Activated CD4-positive, alpha-beta T cell treated with anti-CD3 and anti-CD28 coated beads, Interleukin-10, Interleukin-2, amounts not matched to agents 100 ng/mL and 50 ng/mL, durations not matched to agents 16 hours and 8 hours (primary cell): ENCODE measurements at regions not wholly inside any gene's neighbourhood (a gene's known extent, or its start where the extent isn't known, plus 50 kb on each side); places are given as distances from the start of the nearest gene placed in this dataset.
"Not testable (repeated sequence)": the region's sequence is repeated elsewhere in the genome, so short reads cannot be mapped to it uniquely, and the experiment has no call there.

ENCODE experiments used
- DNase-seq: peaks from one replicate; pipeline ENCODE4 v3.0.0-alpha.2; 2020

GRCh38 chr13:44812818-44813217, 176.5 kb downstream of the NUFIP1 start:
- DNase-seq: no peak

GRCh38 chr13:44810061-44810840, 179.0 kb downstream of the NUFIP1 start:
- DNase-seq: no peak

- no peak for DNase-seq
Observed at GRCh38 chr13:44809190-44809589, 180.1 kb downstream of the NUFIP1 start.

- no peak for DNase-seq
Observed at GRCh38 chr13:44808185-44808584, 181.1 kb downstream of the NUFIP1 start.

- no peak for DNase-seq
Observed at GRCh38 chr13:44807449-44808034, 181.7 kb downstream of the NUFIP1 start.

GRCh38 chr13:44806826-44807225, 182.4 kb downstream of the NUFIP1 start:
- no peak for DNase-seq

- DNase-seq: no peak
Observed at GRCh38 chr13:44805585-44805984, 183.7 kb downstream of the NUFIP1 start.

GRCh38 chr13:44803390-44803789, 185.9 kb downstream of the NUFIP1 start:
- DNase-seq: no peak

- DNase-seq: no peak
Observed at GRCh38 chr13:44802491-44802890, 186.8 kb downstream of the NUFIP1 start.

- DNase-seq: no peak
Observed at GRCh38 chr13:44801990-44802389, 187.3 kb downstream of the NUFIP1 start.

- DNase-seq: no peak
Observed at GRCh38 chr13:44800626-44801025, 188.6 kb downstream of the NUFIP1 start.

- no peak for DNase-seq
Observed at GRCh38 chr13:44797685-44798084, 191.6 kb downstream of the NUFIP1 start.

GRCh38 chr13:44796597-44797490, 192.4 kb downstream of the NUFIP1 start:
- DNase-seq: no peak

- not testable (repeated sequence) for DNase-seq
Observed at GRCh38 chr13:44796039-44796438, 193.2 kb downstream of the NUFIP1 start.

- DNase-seq: no peak
Observed at GRCh38 chr13:44795176-44795575, 194.1 kb downstream of the NUFIP1 start.

- DNase-seq: no peak
Observed at GRCh38 chr13:44792096-44792495, 197.2 kb downstream of the NUFIP1 start.

- no peak for DNase-seq
Observed at GRCh38 chr13:44790289-44790688, 199.0 kb downstream of the NUFIP1 start.

GRCh38 chr13:44787617-44788016, 201.7 kb downstream of the NUFIP1 start:
- DNase-seq: no peak

- no peak for DNase-seq
Observed at GRCh38 chr13:44786756-44787155, 202.5 kb downstream of the NUFIP1 start.

GRCh38 chr13:44785401-44785800, 203.9 kb downstream of the NUFIP1 start:
- DNase-seq: no peak

- DNase-seq: no peak
Observed at GRCh38 chr13:44784708-44785080, 204.6 kb downstream of the NUFIP1 start.

- no peak for DNase-seq
Observed at GRCh38 chr13:44783994-44784707, 205.1 kb downstream of the NUFIP1 start.
